ENCODE measurements at regions not wholly inside any gene's neighbourhood (a gene's known extent, or its start where the extent isn't known, plus 50 kb on each side); places are given as distances from the start of the nearest gene placed in this dataset.

DNA sequence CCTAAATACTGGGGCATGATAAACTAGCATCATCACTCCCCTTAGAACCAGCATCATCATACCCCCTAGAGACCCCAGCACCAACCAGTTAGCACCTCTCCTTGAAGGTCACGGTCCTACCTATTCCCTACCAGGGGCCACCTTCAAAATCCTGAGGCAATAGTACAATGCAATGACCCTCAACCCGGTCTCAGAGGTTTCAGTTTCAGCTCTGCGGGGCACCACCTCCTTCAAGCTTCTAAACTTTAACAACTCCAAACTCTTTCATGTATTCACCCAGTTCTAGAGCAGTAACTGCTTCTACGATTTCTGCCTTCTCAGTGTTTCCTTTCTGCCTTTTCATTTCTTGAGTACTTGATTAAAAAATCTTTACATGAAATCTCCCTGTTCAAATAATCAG, 130.1 kb upstream of the EPB41L4A start:
- no peaks in the 10 kb centered on the region for H3K4me1 ChIP-seq (ENCODE audit: control insufficient read depth in 5 of 5, insufficient read depth in 5 of 5, low read length in 5 of 5)
- no peaks in the 10 kb centered on the region for H3K9me3 ChIP-seq (ENCODE audit: control insufficient read depth in 4 of 4, insufficient read depth in 3 of 4, low read length in 3 of 4)
- H3K27me3 ChIP-seq (ENCODE audit: control insufficient read depth in 3 of 3, insufficient read depth in 3 of 3, low read length in 2 of 3), result no peaks in the 10 kb centered on the region
- 76 to 77% methylated on average over 4 of the region's 4 CpGs for WGBS, 2 donors
- no peaks in the 10 kb centered on the region for H3K36me3 ChIP-seq (ENCODE audit: control insufficient read depth in 4 of 4, insufficient read depth in 4 of 4, low read length in 4 of 4)
- ATAC-seq (ENCODE audit: insufficient read depth, low FRiP score), result no peak
- H3K9ac ChIP-seq (ENCODE audit: insufficient read depth in 1 of 2, low read length in 2 of 2), result no peak overlapping the region
- TF ChIP-seq, protein P1, sequence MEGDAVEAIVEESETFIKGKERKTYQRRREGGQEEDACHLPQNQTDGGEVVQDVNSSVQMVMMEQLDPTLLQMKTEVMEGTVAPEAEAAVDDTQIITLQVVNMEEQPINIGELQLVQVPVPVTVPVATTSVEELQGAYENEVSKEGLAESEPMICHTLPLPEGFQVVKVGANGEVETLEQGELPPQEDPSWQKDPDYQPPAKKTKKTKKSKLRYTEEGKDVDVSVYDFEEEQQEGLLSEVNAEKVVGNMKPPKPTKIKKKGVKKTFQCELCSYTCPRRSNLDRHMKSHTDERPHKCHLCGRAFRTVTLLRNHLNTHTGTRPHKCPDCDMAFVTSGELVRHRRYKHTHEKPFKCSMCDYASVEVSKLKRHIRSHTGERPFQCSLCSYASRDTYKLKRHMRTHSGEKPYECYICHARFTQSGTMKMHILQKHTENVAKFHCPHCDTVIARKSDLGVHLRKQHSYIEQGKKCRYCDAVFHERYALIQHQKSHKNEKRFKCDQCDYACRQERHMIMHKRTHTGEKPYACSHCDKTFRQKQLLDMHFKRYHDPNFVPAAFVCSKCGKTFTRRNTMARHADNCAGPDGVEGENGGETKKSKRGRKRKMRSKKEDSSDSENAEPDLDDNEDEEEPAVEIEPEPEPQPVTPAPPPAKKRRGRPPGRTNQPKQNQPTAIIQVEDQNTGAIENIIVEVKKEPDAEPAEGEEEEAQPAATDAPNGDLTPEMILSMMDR (IDR thresholded peaks at IDR 0.05; ENCODE audit: control extremely low read depth, extremely low read depth), result no peak
- no peak overlapping the region for H3K4me3 ChIP-seq
- no peak for DNase-seq
- no peak overlapping the region for H3K27ac ChIP-seq (ENCODE audit: low read depth in 1 of 2, low read length in 1 of 2)

DNA sequence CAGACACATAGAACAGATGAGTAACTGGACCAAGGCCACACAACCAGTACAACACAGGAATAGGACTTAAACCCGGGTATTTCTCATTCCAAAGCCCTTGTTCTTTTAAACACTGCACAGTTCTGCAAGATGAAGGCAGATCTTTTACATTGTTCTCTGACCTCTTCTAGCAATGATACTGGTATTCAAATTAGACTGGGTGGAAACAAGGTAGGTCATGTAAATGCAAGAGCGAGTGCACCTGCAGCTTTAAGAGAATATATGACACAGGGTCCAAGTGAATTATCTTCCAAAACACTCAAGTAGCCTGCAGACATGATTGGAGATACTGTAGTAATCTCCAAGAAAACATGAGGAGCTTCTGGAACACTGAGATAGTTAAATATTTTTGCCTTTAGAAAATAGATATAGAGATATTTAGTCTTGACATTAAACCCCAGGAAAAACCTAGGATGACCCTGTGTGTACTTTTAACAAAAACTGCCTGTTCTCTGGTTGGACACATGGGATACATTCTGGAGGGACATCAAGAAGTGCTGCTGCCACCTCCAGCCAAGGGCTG, 130.6 kb upstream of the EPB41L4A start:
- ATAC-seq (ENCODE audit: insufficient read depth, low FRiP score) (no peak), DNase-seq (no peak)
- H3K4me3 ChIP-seq, result no peak overlapping the region
- no peaks in the 10 kb centered on the region for H3K36me3 ChIP-seq (ENCODE audit: control insufficient read depth in 4 of 4, insufficient read depth in 4 of 4, low read length in 4 of 4)
- TF ChIP-seq, protein P1 (IDR thresholded peaks at IDR 0.05; ENCODE audit: control extremely low read depth, extremely low read depth), result no peak
- H3K9me3 ChIP-seq (ENCODE audit: control insufficient read depth in 4 of 4, insufficient read depth in 3 of 4, low read length in 3 of 4), result no peaks in the 10 kb centered on the region
- no peaks in the 10 kb centered on the region for H3K27me3 ChIP-seq (ENCODE audit: control insufficient read depth in 3 of 3, insufficient read depth in 3 of 3, low read length in 2 of 3)
- no peak overlapping the region for H3K27ac ChIP-seq (ENCODE audit: low read depth in 1 of 2, low read length in 1 of 2)
- no peak overlapping the region for H3K9ac ChIP-seq (ENCODE audit: insufficient read depth in 1 of 2, low read length in 2 of 2)
- 74 to 90% methylated on average over 2 of the region's 2 CpGs for WGBS, 2 donors
- no peaks in the 10 kb centered on the region for H3K4me1 ChIP-seq (ENCODE audit: control insufficient read depth in 5 of 5, insufficient read depth in 5 of 5, low read length in 5 of 5)

DNA sequence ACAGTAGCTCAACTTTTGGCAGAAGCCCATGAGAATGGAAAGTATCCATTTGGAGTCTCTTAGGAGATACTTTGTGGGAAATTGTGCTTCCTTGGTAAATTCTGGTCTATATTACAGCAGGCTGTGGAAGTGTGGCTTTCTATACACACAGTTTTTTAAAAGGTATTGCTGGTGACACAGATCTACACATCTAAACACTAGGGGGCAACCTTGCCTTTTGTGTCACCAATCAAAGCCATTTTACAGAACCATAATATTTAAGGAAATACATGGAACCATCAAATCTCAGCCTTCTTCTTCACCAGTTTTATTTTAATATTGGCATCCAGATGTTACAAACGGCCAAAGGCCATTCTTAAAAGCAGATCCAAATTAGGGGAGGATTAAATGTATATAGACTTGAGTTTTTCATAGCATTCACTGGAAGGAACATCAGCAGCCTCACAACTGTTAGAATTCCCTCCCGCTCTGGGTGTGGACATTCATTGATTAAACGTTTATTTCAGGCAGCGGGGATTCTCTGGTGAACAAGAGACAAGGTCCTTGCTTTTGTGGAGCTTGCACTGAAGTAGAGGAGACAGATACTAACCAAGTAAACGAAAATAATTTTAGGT, 132.4 kb upstream of the EPB41L4A start:
- ATAC-seq (ENCODE audit: insufficient read depth, low FRiP score) (no peak), DNase-seq (peak; percentile 46 to 87 (median 75))
- H3K27ac ChIP-seq (ENCODE audit: low read depth in 1 of 2, low read length in 1 of 2), result no peak overlapping the region
- no peaks in the 10 kb centered on the region for H3K36me3 ChIP-seq (ENCODE audit: control insufficient read depth in 4 of 4, insufficient read depth in 4 of 4, low read length in 4 of 4)
- no peaks in the 10 kb centered on the region for H3K9me3 ChIP-seq (ENCODE audit: control insufficient read depth in 4 of 4, insufficient read depth in 3 of 4, low read length in 3 of 4)
- no peak overlapping the region for H3K9ac ChIP-seq (ENCODE audit: insufficient read depth in 1 of 2, low read length in 2 of 2)
- no peaks in the 10 kb centered on the region for H3K27me3 ChIP-seq (ENCODE audit: control insufficient read depth in 3 of 3, insufficient read depth in 3 of 3, low read length in 2 of 3)
- no peak overlapping the region for H3K4me3 ChIP-seq
- TF ChIP-seq, protein P1 (IDR thresholded peaks at IDR 0.05; ENCODE audit: control extremely low read depth, extremely low read depth), result peak; percentile 72
- 48 to 51% methylated on average over 5 of the region's 5 CpGs for WGBS, 2 donors
- no peaks in the 10 kb centered on the region for H3K4me1 ChIP-seq (ENCODE audit: control insufficient read depth in 5 of 5, insufficient read depth in 5 of 5, low read length in 5 of 5)

DNA sequence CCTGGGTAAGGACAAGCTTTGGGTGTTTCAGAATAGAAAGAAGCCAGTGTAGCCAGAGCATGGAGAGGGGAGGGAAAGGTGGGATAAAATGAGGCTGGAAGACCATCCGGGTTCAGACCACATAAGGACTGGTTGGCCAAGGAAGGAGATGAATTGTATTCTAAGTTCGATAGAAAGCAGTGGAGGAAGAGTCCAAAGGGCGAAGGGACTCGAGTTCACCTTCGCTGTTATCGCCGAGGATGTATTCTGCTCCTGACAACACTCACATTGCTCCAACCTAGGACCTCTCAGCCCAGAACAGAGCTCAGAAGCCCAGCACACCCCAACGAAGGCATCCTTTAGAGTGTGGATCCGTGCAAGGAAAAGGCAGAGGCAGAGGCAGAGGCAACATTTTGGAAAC, 133.1 kb upstream of the EPB41L4A start:
- Histone ChIP-seq H3K4me3 (no peak overlapping the region), H3K4me1 (ENCODE audit: control insufficient read depth in 5 of 5, insufficient read depth in 5 of 5, low read length in 5 of 5) (no peaks in the 10 kb centered on the region), H3K36me3 (ENCODE audit: control insufficient read depth in 4 of 4, insufficient read depth in 4 of 4, low read length in 4 of 4) (no peaks in the 10 kb centered on the region), H3K27me3 (ENCODE audit: control insufficient read depth in 3 of 3, insufficient read depth in 3 of 3, low read length in 2 of 3) (no peaks in the 10 kb centered on the region), H3K9me3 (ENCODE audit: control insufficient read depth in 4 of 4, insufficient read depth in 3 of 4, low read length in 3 of 4) (no peaks in the 10 kb centered on the region), H3K27ac (ENCODE audit: low read depth in 1 of 2, low read length in 1 of 2) (no peak overlapping the region), H3K9ac (ENCODE audit: insufficient read depth in 1 of 2, low read length in 2 of 2) (no peak overlapping the region)
- 93 to 98% methylated on average over 9 of the region's 9 CpGs for WGBS, 2 donors
- no peak for DNase-seq
- ATAC-seq (ENCODE audit: insufficient read depth, low FRiP score), result no peak
- TF ChIP-seq, protein P1 (IDR thresholded peaks at IDR 0.05; ENCODE audit: control extremely low read depth, extremely low read depth), result no peak

Data from lung (tissue), 11 donors.